Prostate gland (tissue), 2 donors: ENCODE measurements at regions not wholly inside any gene's neighbourhood (a gene's known extent, or its start where the extent isn't known, plus 50 kb on each side); places are given as distances from the start of the nearest gene placed in this dataset.

ENCODE experiments used
- small RNA-seq, 2 donors: library from RNA; depleted of rRNA; stranded (forward); fragments of <200 nt; gene quantifications; one replicate each; pipeline ENCODE3, GENCODE V24; 2016

Small RNA genes lying in the stretch of these regions (small RNA-seq; reads per million reads assigned to genes)
- gene RF00432, result 0 reads per million in 2 donors
- gene RNA5S10, result 0 reads per million in 2 donors
- gene RNA5S11, result 0 reads per million in 2 donors
- gene RNA5S12, result 0 reads per million in 2 donors
- 0 reads per million in 2 donors for gene RNA5S13
- gene RNA5S14, result 0 reads per million in 2 donors
- gene RNA5S15, result 0 reads per million in 2 donors
- gene RNA5S16, result 0 reads per million in 2 donors
- 0 reads per million in 2 donors for gene RNA5S17
- 0 reads per million in 2 donors for gene RNA5S2
- gene RNA5S3, result 0 reads per million in 2 donors
- gene RNA5S4, result 0 reads per million in 2 donors
- gene RNA5S5, result 0 reads per million in 2 donors
- 0 reads per million in 2 donors for gene RNA5S6
- 0 reads per million in 2 donors for gene RNA5S7
- gene RNA5S8, result 0 reads per million in 2 donors
- gene RNA5S9, result 0 reads per million in 2 donors
- gene RNA5SP18, result 0 reads per million in 2 donors
